ENCODE measurements at regions not wholly inside any gene's neighbourhood (a gene's known extent, or its start where the extent isn't known, plus 50 kb on each side); places are given as distances from the start of the nearest gene placed in this dataset.

DNA sequence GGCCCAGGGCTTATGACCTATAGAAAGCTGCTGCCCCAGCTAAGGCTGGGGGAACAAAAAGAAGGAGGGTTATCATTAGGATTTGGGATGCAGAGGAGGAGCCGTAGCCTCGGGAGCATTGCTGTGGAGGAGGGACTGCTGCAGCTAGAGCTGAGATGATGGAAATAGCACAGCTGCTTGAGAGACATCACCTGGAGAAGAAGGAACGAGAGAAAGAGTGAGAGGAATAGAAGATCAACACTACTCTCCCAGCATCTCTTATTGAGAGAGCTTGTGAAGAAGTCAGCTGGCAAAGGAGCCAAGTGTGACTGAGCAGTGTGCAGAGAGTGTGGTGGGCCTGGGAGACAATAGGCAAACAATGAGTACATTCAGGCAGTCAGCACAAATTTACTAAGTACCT lies 100.7 kb upstream of the PLET1 start:
- Histone ChIP-seq H4K20me1 (replicated peaks in 1 of 2; ENCODE audit: control insufficient read depth in 1 of 2, insufficient read depth in 2 of 2, low read length in 2 of 2) (no peaks in the 10 kb centered on the region), H3K4me1 (replicated peaks in 1 of 4; ENCODE audit: control insufficient read depth in 3 of 4, insufficient read depth in 4 of 4, low read length in 3 of 4) (peaks cover 0 to 5% (median 2%) of the 10 kb centered on the region in 4 experiments; a peak in 3 of 7 replicates), H3K18ac (ENCODE audit: extremely low read depth, low read length) (no peak overlapping the region), H3K4me2 (ENCODE audit: insufficient read depth in 1 of 2, low read depth in 2 of 2, low read length in 2 of 2) (no peak overlapping the region), H3K4me3 (ENCODE audit: extremely low read depth in 1 of 4, insufficient read depth in 2 of 4, low read depth in 3 of 4, low read length in 4 of 4) (no peak overlapping the region), H3K9me3 (ENCODE audit: insufficient read depth in 2 of 2, low read depth in 1 of 2, low read length in 1 of 2) (no peaks in the 10 kb centered on the region), H2AFZ (ENCODE audit: low read length) (no peak overlapping the region), H3K79me2 (ENCODE audit: control insufficient read depth in 1 of 2, insufficient read depth in 2 of 2, low read length in 2 of 2) (no peaks in the 10 kb centered on the region), H2AK5ac (ENCODE audit: low read depth, low read length) (no peak overlapping the region), H3K36me3 (ENCODE audit: control insufficient read depth in 2 of 4, insufficient read depth in 4 of 4, low read length in 3 of 4) (no peaks in the 10 kb centered on the region), H3K79me1 (ENCODE audit: low read depth, low read length) (no peaks in the 10 kb centered on the region), H2BK120ac (replicated peaks; ENCODE audit: low read depth, low read length) (no peak overlapping the region), H2BK15ac (ENCODE audit: low read length) (no peak overlapping the region), H3K27me3 (replicated peaks in 1 of 4; ENCODE audit: control insufficient read depth in 3 of 4, extremely low read depth in 1 of 4, insufficient read depth in 3 of 4, low read length in 3 of 4) (no peaks in the 10 kb centered on the region), H2BK20ac (ENCODE audit: low read length) (no peak overlapping the region), H3K56ac (replicated peaks; ENCODE audit: insufficient read length, low read depth, low read length) (no peak overlapping the region), H4K8ac (ENCODE audit: extremely low read depth, insufficient read depth, low read length) (no peak overlapping the region), H2BK12ac (ENCODE audit: low read depth, low read length) (no peak overlapping the region), H3K4ac (replicated peaks; ENCODE audit: insufficient read length, low read depth, low read length) (no peak overlapping the region), H3K27ac (ENCODE audit: low read depth, low read length) (no peak overlapping the region), H3K23me2 (ENCODE audit: low read depth, low read length) (no peaks in the 10 kb centered on the region), H4K91ac (replicated peaks; ENCODE audit: insufficient read length, low read length) (no peak overlapping the region), H3K23ac (ENCODE audit: insufficient read length) (no peak overlapping the region), H4K5ac (ENCODE audit: insufficient read length, low read depth, low read length) (no peak overlapping the region), H3K9ac (replicated peaks in 1 of 4; ENCODE audit: extremely low read depth in 1 of 4, low read depth in 3 of 4, low read length in 3 of 4) (no peak overlapping the region), H3K14ac (ENCODE audit: insufficient read length) (no peak overlapping the region), H2BK5ac (ENCODE audit: low read depth, low read length) (no peak overlapping the region)
- TF ChIP-seq PHF8 (conservative IDR thresholded peaks at IDR 0.05; ENCODE audit: low read depth, low read length) (no peak), EGR1 (IDR thresholded peaks at IDR 0.05; ENCODE audit: borderline replicate concordance, low read depth, low read length) (no peak), E2F6 (IDR thresholded peaks at IDR 0.05) (no peak), KDM5A (IDR thresholded peaks at IDR 0.05; ENCODE audit: low read length) (no peak), CHD1 (IDR thresholded peaks at IDR 0.05; ENCODE audit: low read depth, low read length) (no peak), SAP30 (IDR thresholded peaks at IDR 0.05; ENCODE audit: insufficient read depth, insufficient replicate concordance, low read length) (no peak), GABPA (IDR thresholded peaks at IDR 0.05; ENCODE audit: borderline replicate concordance, insufficient read depth, low read length) (no peak), MAFK (IDR thresholded peaks at IDR 0.05; ENCODE audit: low read depth, low read length) (no peak), BRCA1 (IDR thresholded peaks at IDR 0.05; ENCODE audit: low read depth, low read length) (no peak)
- CTCF ChIA-PET (ENCODE audit: partially characterized antibody), result interaction anchor here (0.6 to 1.8 kb wide), 5 partner anchors 12 to 1799 kb away, joined by 3 to 4 read pairs (median 4); no protein-coding TSS in a partner anchor
- DNase-seq (ENCODE audit: low read depth in 1 of 2, low spot score in 2 of 2) (no peak), FAIRE-seq (no peak)
- WGBS, 2 experiments (ENCODE audit: extremely low coverage in 1 of 2, insufficient coverage in 1 of 2, insufficient read length in 1 of 2, insufficient replicate concordance in 2 of 2, low coverage in 1 of 2, low lambda C conversion rate in 2 of 2, missing lambda C conversion rate in 1 of 2), result 89% methylated on average over 3 of the region's 3 CpGs; no CpG with 5 or more reads in 1 of the 2 experiments
- POLR2A ChIA-PET (ENCODE audit: partially characterized antibody), result no interaction called here

All from H1 (cell line).